GM12864 (cell line): ENCODE measurements at regions not wholly inside any gene's neighbourhood (a gene's known extent, or its start where the extent isn't known, plus 50 kb on each side); places are given as distances from the start of the nearest gene placed in this dataset.

Experiments used
- DNase-seq: peaks from one replicate; pipeline ENCODE4 v3.0.0-alpha.2; 2011; ENCODE audit warnings: low read depth
- H3K4me3 ChIP-seq: 2 replicates; pipeline ENCODE4 v1.5.1; 2011; ENCODE audit warnings: mild to moderate bottlenecking, low read depth, low read length, control low read depth
- CTCF ChIP-seq: IDR thresholded peaks from 2 replicates; pipeline ENCODE4 v1.5.1; 2011; ENCODE audit warnings: low read depth, mild to moderate bottlenecking, moderate library complexity, low read length, control low read depth, inconsistent platforms; ENCODE audit errors: missing control alignments

- TF ChIP-seq CTCF, result no peak
- DNase-seq, result no peak
- H3K4me3 ChIP-seq, result no peak overlapping the region
Measured at GRCh38 chr2:67075530-67076238, 321.4 kb upstream of the ETAA1 start.

GRCh38 chr2:67076239-67076624, 320.9 kb upstream of the ETAA1 start:
- no peak overlapping the region for H3K4me3 ChIP-seq
- no peak for DNase-seq
- TF ChIP-seq CTCF, result no peak

- H3K4me3 ChIP-seq, result no peak overlapping the region
- no peak for TF ChIP-seq CTCF
- DNase-seq, result no peak
Measured at GRCh38 chr2:67079729-67080128, 317.4 kb upstream of the ETAA1 start.

GRCh38 chr2:67082813-67083212, 314.3 kb upstream of the ETAA1 start:
- no peak for DNase-seq
- H3K4me3 ChIP-seq, result no peak overlapping the region
- TF ChIP-seq CTCF, result no peak

- no peak overlapping the region for H3K4me3 ChIP-seq
- TF ChIP-seq CTCF, result no peak
- no peak for DNase-seq
Measured at GRCh38 chr2:67083951-67084350, 313.2 kb upstream of the ETAA1 start.

- TF ChIP-seq CTCF, result no peak
Measured at GRCh38 chr2:67085146-67085545, 312.0 kb upstream of the ETAA1 start.

GRCh38 chr2:67091681-67092080, 305.5 kb upstream of the ETAA1 start:
- H3K4me3 ChIP-seq, result no peak overlapping the region
- no peak for DNase-seq
- TF ChIP-seq CTCF, result no peak

More at GRCh38 chr2:67085146-67085545, 312.0 kb upstream of the ETAA1 start:
- DNase-seq, result no peak
- no peak overlapping the region for H3K4me3 ChIP-seq
